ENCODE measurements at regions not wholly inside any gene's neighbourhood (a gene's known extent, or its start where the extent isn't known, plus 50 kb on each side); places are given as distances from the start of the nearest gene placed in this dataset.
"Not testable (repeated sequence)": the region's sequence is repeated elsewhere in the genome, so short reads cannot be mapped to it uniquely, and the experiment has no call there.

GRCh38 chr1:30526652-30527345 is 196.6 kb downstream of the MATN1 start:
- H3K27ac ChIP-seq, result no peak overlapping the region
- H3K9me3 ChIP-seq (ENCODE audit: severe bottlenecking), result no peaks in the 10 kb centered on the region
- TF ChIP-seq CTCF (IDR thresholded peaks at IDR 0.05; ENCODE audit: low read depth, low read length), result no peak
- no peaks in the 10 kb centered on the region for H3K27me3 ChIP-seq (ENCODE audit: insufficient read depth, low read depth, severe bottlenecking)
- DNase-seq, result no peak
- no peak overlapping the region for H3K4me3 ChIP-seq (ENCODE audit: low read depth, low read length)
- no peaks in the 10 kb centered on the region for H3K36me3 ChIP-seq

GRCh38 chr1:30525971-30526651 is 197.3 kb downstream of the MATN1 start:
- Histone ChIP-seq H3K27ac (no peak overlapping the region), H3K27me3 (ENCODE audit: insufficient read depth, low read depth, severe bottlenecking) (no peaks in the 10 kb centered on the region), H3K36me3 (no peaks in the 10 kb centered on the region), H3K4me3 (ENCODE audit: low read depth, low read length) (no peak overlapping the region), H3K9me3 (ENCODE audit: severe bottlenecking) (no peaks in the 10 kb centered on the region)
- no peak for TF ChIP-seq CTCF (IDR thresholded peaks at IDR 0.05; ENCODE audit: low read depth, low read length)
- no peak for DNase-seq

DNA sequence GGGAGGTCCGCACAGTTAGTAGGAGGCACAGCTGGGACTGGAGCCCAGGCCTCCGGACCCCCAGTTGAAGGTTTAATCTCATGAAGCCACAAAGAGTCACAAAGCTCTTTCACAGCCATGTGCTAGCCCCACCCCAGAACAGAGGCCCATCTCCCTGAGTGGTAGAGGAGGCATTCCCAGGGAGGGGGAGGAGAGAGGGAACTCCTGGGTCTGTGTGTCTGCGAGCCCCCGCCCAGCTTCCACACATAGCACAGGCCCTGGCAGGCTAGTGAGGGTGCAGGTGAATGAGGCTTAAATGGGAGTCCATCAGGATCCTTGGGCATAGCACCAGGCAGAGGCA is 197.8 kb downstream of the MATN1 start:
- H3K36me3 ChIP-seq, result no peaks in the 10 kb centered on the region
- no peaks in the 10 kb centered on the region for H3K27me3 ChIP-seq (ENCODE audit: insufficient read depth, low read depth, severe bottlenecking)
- H3K4me3 ChIP-seq (ENCODE audit: low read depth, low read length), result no peak overlapping the region
- DNase-seq, result no peak
- no peaks in the 10 kb centered on the region for H3K9me3 ChIP-seq (ENCODE audit: severe bottlenecking)
- no peak for TF ChIP-seq CTCF (IDR thresholded peaks at IDR 0.05; ENCODE audit: low read depth, low read length)
- H3K27ac ChIP-seq, result no peak overlapping the region

DNA sequence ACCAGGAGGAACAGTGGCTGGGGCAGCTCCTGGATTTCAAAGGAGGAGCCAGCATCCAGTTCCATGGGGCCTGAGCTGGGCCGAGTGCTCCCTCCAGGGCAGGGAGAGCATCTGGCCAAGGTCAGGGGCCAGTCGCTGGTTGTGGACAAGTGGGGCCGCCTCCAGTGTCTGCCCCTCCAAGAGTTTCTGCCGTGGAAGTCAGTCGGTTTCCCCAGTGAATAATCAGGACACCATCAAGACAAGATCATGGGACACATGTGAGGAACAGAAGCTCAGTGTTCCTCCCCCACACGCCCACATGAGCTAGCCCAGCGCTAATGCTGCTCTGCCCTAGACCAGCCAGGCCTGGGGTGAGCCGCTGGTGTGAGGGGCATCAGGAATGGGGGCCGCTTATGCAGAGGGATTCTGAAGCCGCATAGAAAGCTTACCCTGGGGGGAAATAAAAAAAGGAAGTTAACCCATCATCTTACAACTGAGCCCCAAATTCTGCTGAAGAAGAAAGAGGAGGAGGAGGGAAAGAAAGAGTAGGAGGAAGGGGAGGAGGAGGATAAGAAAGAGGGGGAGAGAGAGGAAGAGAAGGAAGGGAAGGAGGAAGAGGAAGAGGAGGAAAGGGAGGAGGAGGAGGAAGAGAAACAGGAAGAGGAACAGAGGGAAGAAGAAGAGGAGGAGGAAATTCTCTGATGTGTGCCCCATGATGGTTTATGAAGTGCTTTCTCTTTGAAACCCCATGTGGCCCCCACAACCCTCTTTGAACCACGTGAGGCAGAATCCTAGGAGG is 198.4 kb downstream of the MATN1 start:
- no peaks in the 10 kb centered on the region for H3K9me3 ChIP-seq (ENCODE audit: severe bottlenecking)
- no peak overlapping the region for H3K4me3 ChIP-seq (ENCODE audit: low read depth, low read length)
- H3K36me3 ChIP-seq, result no peaks in the 10 kb centered on the region
- no peak for TF ChIP-seq CTCF (IDR thresholded peaks at IDR 0.05; ENCODE audit: low read depth, low read length)
- no peaks in the 10 kb centered on the region for H3K27me3 ChIP-seq (ENCODE audit: insufficient read depth, low read depth, severe bottlenecking)
- H3K27ac ChIP-seq, result no peak overlapping the region
- DNase-seq, result no peak

DNA sequence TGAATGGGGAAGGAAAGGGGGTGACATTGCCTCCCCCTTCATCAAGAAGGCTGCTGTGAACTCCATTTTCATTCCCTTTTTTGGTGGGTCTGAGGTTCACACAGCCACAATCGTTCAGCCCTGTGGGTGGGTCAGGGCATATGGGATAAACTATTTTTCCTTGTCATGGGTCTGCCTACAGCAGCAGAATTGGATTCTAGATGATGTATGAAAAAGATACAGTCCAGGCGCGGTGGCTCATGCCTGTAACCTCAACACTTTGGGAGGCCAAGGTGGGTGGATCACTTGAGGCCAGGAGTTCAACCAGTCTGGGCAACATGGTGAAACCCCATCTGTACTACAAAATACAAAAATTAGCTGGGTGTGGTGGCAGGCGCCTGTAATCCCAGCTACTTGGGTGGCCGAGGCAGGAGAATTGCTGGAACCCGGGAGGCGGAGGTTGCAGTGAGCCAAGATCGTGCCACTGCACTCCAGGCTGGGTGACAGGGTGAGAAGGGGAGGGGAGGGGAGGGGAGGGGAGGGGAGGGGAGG is 199.3 kb downstream of the MATN1 start:
- H3K36me3 ChIP-seq; DNase-seq; H3K27me3 ChIP-seq (ENCODE audit: insufficient read depth, low read depth, severe bottlenecking); H3K4me3 ChIP-seq (ENCODE audit: low read depth, low read length); H3K9me3 ChIP-seq (ENCODE audit: severe bottlenecking); H3K27ac ChIP-seq: not testable (repeated sequence)
